Type B pancreatic cell (in vitro differentiated cells): ENCODE measurements at regions not wholly inside any gene's neighbourhood (a gene's known extent, or its start where the extent isn't known, plus 50 kb on each side); places are given as distances from the start of the nearest gene placed in this dataset.
A peak's percentile ranks its signal among the peaks of the same experiment; 100 is the strongest.

ENCODE experiments used
- DNase-seq: peaks from one replicate; pipeline ENCODE4 v3.0.0; 2021; ENCODE audit warnings: mixed read lengths; ENCODE audit not compliant: unreplicated experiment; ENCODE audit errors: extremely low spot score
- H3K27ac Mint-ChIP-seq: 2 replicates; pipeline ENCODE4 v1.8.0; 2021; ENCODE audit warnings: mild to moderate bottlenecking, mixed read lengths
- H3K27me3 Mint-ChIP-seq: 2 replicates; pipeline ENCODE4 v1.8.0; 2021; ENCODE audit warnings: mixed read lengths
- H3K36me3 Mint-ChIP-seq: 2 replicates; pipeline ENCODE4 v1.8.0; 2021; ENCODE audit warnings: mixed read lengths
- H3K4me1 Mint-ChIP-seq: one replicate; pipeline ENCODE4 v1.8.0; 2021; ENCODE audit warnings: mixed read lengths; ENCODE audit not compliant: unreplicated experiment
- H3K4me3 Mint-ChIP-seq: 2 replicates; pipeline ENCODE4 v1.8.0; 2021; ENCODE audit warnings: mild to moderate bottlenecking, mixed read lengths
- H3K9me3 Mint-ChIP-seq: 2 replicates; pipeline ENCODE4 v1.8.0; 2021; ENCODE audit warnings: mixed read lengths
- TF ChIP-seq, protein P1 (sequence below): fragments of 200-600 bp; sonication (generic); conservative IDR thresholded peaks from 2 replicates; pipeline ENCODE4 v1.5.0; 2021; ENCODE audit warnings: antibody characterized with exemption, mild to moderate bottlenecking

DNA sequence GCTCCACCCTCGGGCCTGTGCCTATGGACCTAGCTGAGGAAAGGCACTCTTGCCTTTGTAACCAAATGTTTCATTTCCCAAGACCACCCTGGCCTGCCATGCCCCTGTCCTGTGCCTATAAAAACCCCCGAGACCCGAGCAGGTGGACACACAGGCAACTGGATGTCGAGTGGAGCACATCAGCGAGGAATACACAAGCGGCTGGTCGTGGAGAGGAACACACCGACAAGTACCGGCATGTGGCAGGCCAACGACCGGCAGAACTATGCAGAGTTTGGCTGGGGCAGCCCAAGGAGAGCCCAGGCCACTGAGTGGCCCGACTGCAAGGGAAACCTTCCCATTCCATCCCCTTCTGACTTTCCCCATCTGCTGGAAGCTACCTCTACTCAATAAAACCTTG is 1963.8 kb upstream of the CELF4 start:
- Mint-ChIP-seq H3K4me3 (no peak overlapping the region), H3K4me1 (no peaks in the 10 kb centered on the region), H3K27ac (no peak overlapping the region), H3K36me3 (no peaks in the 10 kb centered on the region), H3K9me3 (no peaks in the 10 kb centered on the region), H3K27me3 (no peaks in the 10 kb centered on the region)
- TF ChIP-seq, protein P1, sequence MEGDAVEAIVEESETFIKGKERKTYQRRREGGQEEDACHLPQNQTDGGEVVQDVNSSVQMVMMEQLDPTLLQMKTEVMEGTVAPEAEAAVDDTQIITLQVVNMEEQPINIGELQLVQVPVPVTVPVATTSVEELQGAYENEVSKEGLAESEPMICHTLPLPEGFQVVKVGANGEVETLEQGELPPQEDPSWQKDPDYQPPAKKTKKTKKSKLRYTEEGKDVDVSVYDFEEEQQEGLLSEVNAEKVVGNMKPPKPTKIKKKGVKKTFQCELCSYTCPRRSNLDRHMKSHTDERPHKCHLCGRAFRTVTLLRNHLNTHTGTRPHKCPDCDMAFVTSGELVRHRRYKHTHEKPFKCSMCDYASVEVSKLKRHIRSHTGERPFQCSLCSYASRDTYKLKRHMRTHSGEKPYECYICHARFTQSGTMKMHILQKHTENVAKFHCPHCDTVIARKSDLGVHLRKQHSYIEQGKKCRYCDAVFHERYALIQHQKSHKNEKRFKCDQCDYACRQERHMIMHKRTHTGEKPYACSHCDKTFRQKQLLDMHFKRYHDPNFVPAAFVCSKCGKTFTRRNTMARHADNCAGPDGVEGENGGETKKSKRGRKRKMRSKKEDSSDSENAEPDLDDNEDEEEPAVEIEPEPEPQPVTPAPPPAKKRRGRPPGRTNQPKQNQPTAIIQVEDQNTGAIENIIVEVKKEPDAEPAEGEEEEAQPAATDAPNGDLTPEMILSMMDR: no peak
- DNase-seq: no peak

DNA sequence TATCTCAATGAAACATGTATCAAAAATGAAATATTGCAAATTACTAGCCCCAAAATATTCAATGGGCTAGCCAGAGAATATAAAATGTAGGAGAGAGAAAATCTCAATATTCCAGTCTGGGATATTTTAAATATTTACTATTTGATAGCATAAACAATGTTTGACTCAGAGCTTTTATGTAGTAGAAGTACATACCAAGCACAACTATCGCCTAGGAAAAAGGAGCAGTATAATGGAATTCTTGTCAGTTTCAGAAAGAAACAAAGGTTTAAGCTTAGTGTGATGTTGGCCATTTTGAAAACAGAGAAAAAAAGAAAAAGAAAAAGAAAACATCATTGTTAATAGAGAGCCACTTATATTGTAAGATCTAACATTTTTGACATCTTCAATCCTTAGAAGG is 1961.9 kb upstream of the CELF4 start:
- no peak overlapping the region for H3K4me3 Mint-ChIP-seq
- H3K27me3 Mint-ChIP-seq: no peaks in the 10 kb centered on the region
- H3K9me3 Mint-ChIP-seq: no peaks in the 10 kb centered on the region
- TF ChIP-seq, protein P1: no peak
- DNase-seq: no peak
- H3K4me1 Mint-ChIP-seq: no peaks in the 10 kb centered on the region
- H3K36me3 Mint-ChIP-seq: no peaks in the 10 kb centered on the region
- no peak overlapping the region for H3K27ac Mint-ChIP-seq

DNA sequence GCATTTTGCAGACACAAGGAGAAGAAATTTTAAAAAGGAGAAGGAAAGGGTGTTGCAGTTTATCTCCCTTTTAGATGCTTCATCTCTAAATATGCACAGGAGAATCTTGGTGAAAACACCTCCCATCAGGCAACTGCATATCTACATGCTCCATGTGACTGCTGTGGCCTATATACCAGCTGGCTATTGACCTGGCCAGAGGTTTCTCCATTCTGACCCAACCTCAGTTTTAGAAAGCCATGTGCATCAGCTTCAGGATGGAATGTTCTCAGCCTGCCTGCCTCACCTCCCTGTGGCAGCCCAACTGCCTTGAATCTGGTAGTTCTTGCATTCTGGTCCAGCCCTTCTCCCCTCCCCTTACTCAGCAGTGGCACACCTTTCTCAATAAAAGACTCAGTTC is 1958.8 kb upstream of the CELF4 start:
- DNase-seq: no peak
- no peaks in the 10 kb centered on the region for H3K27me3 Mint-ChIP-seq
- no peak overlapping the region for H3K4me3 Mint-ChIP-seq
- H3K9me3 Mint-ChIP-seq: no peaks in the 10 kb centered on the region
- no peaks in the 10 kb centered on the region for H3K4me1 Mint-ChIP-seq
- H3K36me3 Mint-ChIP-seq: peaks cover 4% of the 10 kb centered on the region
- no peak overlapping the region for H3K27ac Mint-ChIP-seq
- TF ChIP-seq, protein P1: no peak

DNA sequence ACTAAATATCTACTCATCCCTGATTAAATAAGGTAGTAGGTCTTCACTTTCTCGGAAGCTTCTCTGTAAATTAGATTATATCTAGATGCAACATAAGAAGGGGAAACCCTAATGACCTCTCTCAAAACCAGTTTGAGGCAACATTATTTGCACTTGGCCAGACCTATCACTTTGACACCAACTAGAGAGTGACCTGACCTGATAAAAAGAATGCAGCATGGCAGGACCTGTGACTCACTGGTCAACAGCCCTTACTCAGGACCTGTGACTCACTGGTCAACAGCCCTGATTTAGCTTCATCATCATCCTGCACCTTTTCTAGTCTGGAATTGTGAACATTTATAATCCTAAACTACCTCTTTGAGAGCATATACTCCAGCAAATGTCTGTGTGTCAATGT is 1957.7 kb upstream of the CELF4 start:
- Mint-ChIP-seq H3K27ac (no peak overlapping the region), H3K4me1 (no peaks in the 10 kb centered on the region), H3K36me3 (peaks cover 4% of the 10 kb centered on the region), H3K9me3 (no peaks in the 10 kb centered on the region), H3K4me3 (no peak overlapping the region), H3K27me3 (no peaks in the 10 kb centered on the region)
- TF ChIP-seq, protein P1: no peak
- DNase-seq: no peak

DNA sequence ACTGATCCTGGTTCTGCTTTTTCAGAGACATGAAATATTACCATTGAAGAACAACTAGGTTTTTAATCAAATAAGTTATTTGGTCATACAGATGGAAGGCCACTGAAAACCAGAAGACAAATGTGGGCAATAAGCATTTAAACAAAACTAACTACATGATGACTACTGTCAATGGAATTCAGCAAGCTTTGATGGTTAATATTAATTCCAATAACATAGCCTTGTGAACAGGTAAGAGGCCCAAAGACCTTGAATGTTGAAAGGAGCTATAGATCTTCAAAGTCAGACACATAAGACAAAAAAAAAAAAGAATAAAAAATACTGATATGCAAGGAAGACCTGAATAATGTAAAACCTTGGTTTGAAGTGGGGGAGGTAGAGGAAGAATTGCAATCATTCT is 1955.6 kb upstream of the CELF4 start:
- Mint-ChIP-seq H3K36me3 (peaks cover 4% of the 10 kb centered on the region), H3K27me3 (no peaks in the 10 kb centered on the region), H3K9me3 (no peaks in the 10 kb centered on the region), H3K4me3 (no peak overlapping the region), H3K4me1 (no peaks in the 10 kb centered on the region), H3K27ac (no peak overlapping the region)
- TF ChIP-seq, protein P1: no peak
- no peak for DNase-seq

DNA sequence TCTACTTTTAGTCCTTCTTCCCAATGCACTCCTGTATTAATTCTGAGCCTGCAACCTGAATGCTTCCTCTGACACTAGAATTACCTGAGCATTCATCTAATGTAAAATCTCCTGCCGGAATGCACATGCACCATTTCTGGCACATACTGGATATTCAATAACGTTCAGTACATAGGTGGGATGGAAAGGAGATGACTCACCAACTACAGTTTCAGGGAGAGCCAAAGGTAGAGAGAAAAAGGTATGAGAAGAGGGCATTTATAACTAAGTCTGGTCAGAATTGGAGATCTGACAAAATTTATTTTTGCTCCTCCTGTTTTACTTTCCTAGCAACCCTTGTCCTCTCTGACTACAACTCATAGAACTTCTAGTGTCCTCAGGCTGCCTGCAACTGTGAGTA is 1954.1 kb upstream of the CELF4 start:
- H3K9me3 Mint-ChIP-seq: no peaks in the 10 kb centered on the region
- H3K36me3 Mint-ChIP-seq: peaks cover 4% of the 10 kb centered on the region
- H3K4me3 Mint-ChIP-seq: peak overlapping the region; percentile 5
- DNase-seq: no peak
- H3K27me3 Mint-ChIP-seq: no peaks in the 10 kb centered on the region
- TF ChIP-seq, protein P1: no peak
- peak overlapping the region; percentile 73 for H3K27ac Mint-ChIP-seq
- H3K4me1 Mint-ChIP-seq: no peaks in the 10 kb centered on the region
